Prostate gland (tissue), 2 donors: ENCODE measurements at regions not wholly inside any gene's neighbourhood (a gene's known extent, or its start where the extent isn't known, plus 50 kb on each side); places are given as distances from the start of the nearest gene placed in this dataset.

Experiments
- DNase-seq: peaks from one replicate; pipeline ENCODE4 v3.0.0-alpha.2; 2019; ENCODE audit warnings: low spot score
- H3K27ac ChIP-seq, 2 donors: fragments of 200-600 bp; sonication (generic); 2 replicates each; pipeline ENCODE4 v1.5.1; 2017 to 2019
- H3K27me3 ChIP-seq: fragments of 200-600 bp; sonication (generic); replicated peaks from 2 replicates; pipeline ENCODE4 v1.5.1; 2019; ENCODE audit not compliant: insufficient read depth
- H3K36me3 ChIP-seq, 2 donors: fragments of 200-600 bp; sonication (generic); 1 replicate in 1 of 2; 2 replicates in 1 of 2; pipeline versions ENCODE4 v1.5.1 to v1.8.1; 2017 to 2019
- H3K4me1 ChIP-seq: fragments of 200-600 bp; sonication (generic); replicated peaks from 2 replicates; pipeline ENCODE4 v1.5.1; 2019
- H3K4me3 ChIP-seq, 2 donors: fragments of 200-600 bp; sonication (generic); 2 replicates each; pipeline ENCODE4 v1.5.1; 2017 to 2019
- H3K9me3 ChIP-seq: fragments of 200-600 bp; sonication (generic); 2 replicates; pipeline ENCODE4 v1.5.1; 2017
- CTCF ChIP-seq, 4 experiments: fragments of 200-600 bp in 2 of 4; fragments of 450-650 bp in 2 of 4; sonication (generic) in 2 of 4; IDR thresholded peaks; 1 replicate in 3 of 4; 2 replicates in 1 of 4; pipeline ENCODE4 v1.5.1; 2016 to 2019; ENCODE audit warnings: antibody characterized with exemption in 4 of 4, mild to moderate bottlenecking in 2 of 4, moderate library complexity in 2 of 4
- POLR2A ChIP-seq: fragments of 450-650 bp; IDR thresholded peaks from one replicate; pipeline ENCODE4 v1.6.1; 2016; ENCODE audit warnings: antibody characterized with exemption, mild to moderate bottlenecking
- POLR2AphosphoS5 ChIP-seq: sonication (generic); formaldehyde crosslinking; IDR thresholded peaks from one replicate; pipeline ENCODE4 v1.6.1; 2017; ENCODE audit warnings: antibody characterized with exemption
- WGBS: methylation state at CpG from one replicate; pipeline ENCODE4 v1.1.5; 2018; 5-methylcytosine and 5-hydroxymethylcytosine counted together
- intact Hi-C: fragments of 100-400 bp; cut with DNase I; formaldehyde crosslinking; loops from one replicate; pipeline ENCODE4 v1.14.2; 2022

DNA sequence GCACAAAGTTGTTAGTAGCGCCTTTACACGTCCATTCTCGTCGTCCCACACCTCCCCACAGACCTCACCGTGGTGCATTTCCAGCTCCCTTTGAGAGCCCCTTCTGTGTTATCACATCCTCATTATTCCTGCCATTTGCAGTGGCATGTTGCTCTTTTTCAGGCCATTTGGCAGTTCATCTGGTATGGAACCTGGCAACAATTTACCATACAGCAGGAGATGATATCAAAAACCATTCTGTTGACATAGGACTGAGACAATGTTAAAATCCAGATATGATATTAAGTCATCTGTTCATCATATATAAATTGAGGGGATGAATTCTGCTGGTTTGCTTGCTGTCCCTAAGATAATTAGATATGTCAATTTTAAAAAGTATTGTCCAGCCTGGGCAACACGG, 83.0 kb downstream of the TMEM174 start:
- no peak for TF ChIP-seq POLR2AphosphoS5
- TF ChIP-seq POLR2A, result no peak
- TF ChIP-seq CTCF (IDR thresholded peaks at IDR 0.05), result no peak
- Histone ChIP-seq H3K4me3 (no peak overlapping the region), H3K27ac (no peak overlapping the region), H3K4me1 (no peaks in the 10 kb centered on the region), H3K27me3 (no peaks in the 10 kb centered on the region), H3K36me3 (no peaks in the 10 kb centered on the region), H3K9me3 (no peaks in the 10 kb centered on the region)
- DNase-seq, result no peak
- intact Hi-C loops, result no loop called here
- WGBS, result 41% methylated on average over 6 of the region's 6 CpGs

GRCh38 chr5:73254642-73255041, 81.6 kb downstream of the TMEM174 start:
- intact Hi-C loops, result no loop called here
- no peaks in the 10 kb centered on the region for H3K4me1 ChIP-seq
- DNase-seq, result no peak
- no peaks in the 10 kb centered on the region for H3K36me3 ChIP-seq
- no peaks in the 10 kb centered on the region for H3K27me3 ChIP-seq
- TF ChIP-seq CTCF (IDR thresholded peaks at IDR 0.05), result no peak
- TF ChIP-seq POLR2AphosphoS5, result no peak
- no peak for TF ChIP-seq POLR2A
- no peak overlapping the region for H3K27ac ChIP-seq
- no peak overlapping the region for H3K4me3 ChIP-seq
- no peaks in the 10 kb centered on the region for H3K9me3 ChIP-seq
- WGBS, result 40% methylated on average over 3 of the region's 3 CpGs

DNA sequence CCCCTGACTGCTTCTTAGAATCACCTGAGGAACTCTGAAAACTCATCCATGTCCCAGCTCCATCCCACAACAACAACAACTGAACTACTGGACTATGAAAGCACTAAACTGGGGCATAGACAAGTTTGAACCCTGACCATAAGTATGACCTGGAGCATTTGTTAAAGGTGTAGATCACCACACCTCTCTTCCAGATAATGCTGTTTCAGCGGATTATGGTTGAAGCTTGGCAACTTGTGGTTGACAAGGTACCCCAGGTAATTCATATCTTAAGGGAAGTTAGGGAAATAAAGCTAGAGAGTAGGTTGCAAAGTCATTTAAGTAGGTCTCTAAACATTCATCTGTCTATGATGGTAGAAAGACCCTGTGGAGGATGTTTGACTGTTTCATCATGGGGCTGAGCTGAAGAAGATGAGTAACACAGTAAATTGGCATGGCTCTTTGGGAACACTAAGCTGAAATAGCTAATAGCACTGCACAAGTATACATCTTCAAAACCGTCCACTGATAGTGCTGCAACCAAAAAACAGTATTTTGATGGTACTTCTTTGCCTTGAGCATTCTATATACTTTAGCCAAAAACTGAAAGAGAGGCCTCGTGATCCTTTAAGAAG, 80.2 kb downstream of the TMEM174 start:
- 86% methylated on average over 3 of the region's 3 CpGs for WGBS
- no peak for TF ChIP-seq CTCF (IDR thresholded peaks at IDR 0.05)
- Histone ChIP-seq H3K27me3 (no peaks in the 10 kb centered on the region), H3K36me3 (no peaks in the 10 kb centered on the region), H3K4me1 (no peaks in the 10 kb centered on the region), H3K27ac (no peak overlapping the region), H3K4me3 (no peak overlapping the region), H3K9me3 (no peaks in the 10 kb centered on the region)
- intact Hi-C loops, result no loop called here
- no peak for DNase-seq

DNA sequence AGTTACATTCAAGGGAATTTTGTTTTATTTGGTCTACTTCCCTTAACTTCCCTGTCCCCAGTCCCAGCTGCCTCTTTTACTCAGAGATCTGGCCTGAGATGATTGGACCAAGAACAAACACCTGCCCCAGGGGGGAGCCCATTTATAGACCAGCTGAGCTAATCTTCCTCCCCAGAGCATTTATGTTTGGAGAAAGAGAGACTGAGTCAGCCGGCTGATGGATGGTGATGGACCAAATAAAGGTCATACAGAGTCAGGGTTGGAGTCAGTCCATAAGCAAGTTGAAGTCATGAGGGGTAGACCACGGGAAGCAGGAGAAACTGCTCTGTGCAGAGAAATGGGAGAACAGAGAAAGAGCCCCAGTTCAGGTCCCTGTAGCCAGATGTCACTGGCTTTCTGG, 77.7 kb downstream of the TMEM174 start:
- Histone ChIP-seq H3K36me3 (no peaks in the 10 kb centered on the region), H3K27me3 (no peaks in the 10 kb centered on the region), H3K9me3 (no peaks in the 10 kb centered on the region), H3K27ac (no peak overlapping the region), H3K4me3 (no peak overlapping the region), H3K4me1 (no peaks in the 10 kb centered on the region)
- no peak for DNase-seq
- 73% methylated on average over 2 of the region's 2 CpGs for WGBS
- TF ChIP-seq POLR2AphosphoS5, result no peak
- TF ChIP-seq CTCF (IDR thresholded peaks at IDR 0.05), result no peak
- no peak for TF ChIP-seq POLR2A
- intact Hi-C loops, result no loop called here

GRCh38 chr5:73242735-73243134, 69.7 kb downstream of the TMEM174 start:
- no peaks in the 10 kb centered on the region for H3K9me3 ChIP-seq
- no peaks in the 10 kb centered on the region for H3K36me3 ChIP-seq
- no peak overlapping the region for H3K27ac ChIP-seq
- no peak overlapping the region for H3K4me3 ChIP-seq
- H3K27me3 ChIP-seq, result no peaks in the 10 kb centered on the region
- 82% methylated on average over 2 of the region's 2 CpGs for WGBS
- no peaks in the 10 kb centered on the region for H3K4me1 ChIP-seq
- TF ChIP-seq POLR2A (no peak), CTCF (IDR thresholded peaks at IDR 0.05) (no peak), POLR2AphosphoS5 (no peak)
- intact Hi-C loops, result no loop called here
- DNase-seq, result no peak
